GM19328 (cell line): ENCODE measurements at regions not wholly inside any gene's neighbourhood (a gene's known extent, or its start where the extent isn't known, plus 50 kb on each side); places are given as distances from the start of the nearest gene placed in this dataset.

ENCODE experiments used
- ATAC-seq: cut with Tn5 transposase; IDR thresholded peaks from one replicate; pipeline ENCODE4 v1.9.1; 2021; ENCODE audit warnings: mild to moderate bottlenecking, moderate library complexity; ENCODE audit not compliant: unreplicated experiment

- ATAC-seq, result no peak
Measured at GRCh38 chr2:145316496-145316895, 796.6 kb upstream of the ZEB2 start.

- ATAC-seq, result no peak
Measured at GRCh38 chr2:145315053-145315452, 795.1 kb upstream of the ZEB2 start.

GRCh38 chr2:145314119-145314633, 794.3 kb upstream of the ZEB2 start:
- no peak for ATAC-seq

GRCh38 chr2:145305889-145306288, 786.0 kb upstream of the ZEB2 start:
- no peak for ATAC-seq

- ATAC-seq, result no peak
Measured at GRCh38 chr2:145304501-145304900, 784.6 kb upstream of the ZEB2 start.

GRCh38 chr2:145303536-145303935, 783.6 kb upstream of the ZEB2 start:
- no peak for ATAC-seq

- no peak for ATAC-seq
Measured at GRCh38 chr2:145302886-145303285, 783.0 kb upstream of the ZEB2 start.

GRCh38 chr2:145302451-145302850, 782.5 kb upstream of the ZEB2 start:
- no peak for ATAC-seq

GRCh38 chr2:145299368-145299767, 779.4 kb upstream of the ZEB2 start:
- ATAC-seq, result no peak

- no peak for ATAC-seq
Measured at GRCh38 chr2:145292166-145292565, 772.2 kb upstream of the ZEB2 start.

GRCh38 chr2:145290986-145291385, 771.1 kb upstream of the ZEB2 start:
- ATAC-seq, result no peak

GRCh38 chr2:145289946-145290345, 770.0 kb upstream of the ZEB2 start:
- no peak for ATAC-seq

GRCh38 chr2:145288650-145289496, 769.0 kb upstream of the ZEB2 start:
- no peak for ATAC-seq

- ATAC-seq, result no peak
Measured at GRCh38 chr2:145287736-145288135, 767.8 kb upstream of the ZEB2 start.

- no peak for ATAC-seq
Measured at GRCh38 chr2:145286716-145287275, 766.9 kb upstream of the ZEB2 start.

GRCh38 chr2:145284551-145284950, 764.6 kb upstream of the ZEB2 start:
- ATAC-seq, result no peak

- ATAC-seq, result no peak
Measured at GRCh38 chr2:145283131-145283530, 763.2 kb upstream of the ZEB2 start.

- ATAC-seq, result no peak
Measured at GRCh38 chr2:145277922-145278321, 758.0 kb upstream of the ZEB2 start.

GRCh38 chr2:145273840-145274239, 753.9 kb upstream of the ZEB2 start:
- ATAC-seq, result no peak

GRCh38 chr2:145268931-145269330, 749.0 kb upstream of the ZEB2 start:
- no peak for ATAC-seq

- no peak for ATAC-seq
Measured at GRCh38 chr2:145267451-145267850, 747.5 kb upstream of the ZEB2 start.

- ATAC-seq, result no peak
Measured at GRCh38 chr2:145265244-145265643, 745.3 kb upstream of the ZEB2 start.
